ENCODE measurements at regions not wholly inside any gene's neighbourhood (a gene's known extent, or its start where the extent isn't known, plus 50 kb on each side); places are given as distances from the start of the nearest gene placed in this dataset.

DNA sequence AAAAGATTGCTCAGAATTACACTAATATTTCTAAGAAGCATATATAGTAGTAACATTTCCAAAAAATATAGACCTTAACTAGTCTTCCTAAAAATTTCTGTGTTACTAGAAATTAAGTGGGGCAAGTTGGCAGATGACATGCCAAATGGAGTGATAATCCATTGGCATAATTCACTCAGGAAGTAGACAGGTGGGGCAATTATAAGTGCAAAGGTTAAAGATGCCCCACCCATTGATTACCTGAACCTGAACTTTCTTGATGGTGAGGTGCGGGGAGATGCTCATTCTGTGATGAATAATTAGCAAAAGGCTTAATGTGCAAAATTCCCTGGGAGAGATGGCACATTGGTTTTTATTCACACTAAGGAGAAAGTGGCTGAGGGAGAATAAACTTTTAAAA lies 145.8 kb upstream of the RASGEF1B start:
- TF ChIP-seq, protein P1, sequence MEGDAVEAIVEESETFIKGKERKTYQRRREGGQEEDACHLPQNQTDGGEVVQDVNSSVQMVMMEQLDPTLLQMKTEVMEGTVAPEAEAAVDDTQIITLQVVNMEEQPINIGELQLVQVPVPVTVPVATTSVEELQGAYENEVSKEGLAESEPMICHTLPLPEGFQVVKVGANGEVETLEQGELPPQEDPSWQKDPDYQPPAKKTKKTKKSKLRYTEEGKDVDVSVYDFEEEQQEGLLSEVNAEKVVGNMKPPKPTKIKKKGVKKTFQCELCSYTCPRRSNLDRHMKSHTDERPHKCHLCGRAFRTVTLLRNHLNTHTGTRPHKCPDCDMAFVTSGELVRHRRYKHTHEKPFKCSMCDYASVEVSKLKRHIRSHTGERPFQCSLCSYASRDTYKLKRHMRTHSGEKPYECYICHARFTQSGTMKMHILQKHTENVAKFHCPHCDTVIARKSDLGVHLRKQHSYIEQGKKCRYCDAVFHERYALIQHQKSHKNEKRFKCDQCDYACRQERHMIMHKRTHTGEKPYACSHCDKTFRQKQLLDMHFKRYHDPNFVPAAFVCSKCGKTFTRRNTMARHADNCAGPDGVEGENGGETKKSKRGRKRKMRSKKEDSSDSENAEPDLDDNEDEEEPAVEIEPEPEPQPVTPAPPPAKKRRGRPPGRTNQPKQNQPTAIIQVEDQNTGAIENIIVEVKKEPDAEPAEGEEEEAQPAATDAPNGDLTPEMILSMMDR (IDR thresholded peaks at IDR 0.05): no peak

GRCh38 chr4:81611221-81611620 lies 139.5 kb upstream of the RASGEF1B start:
- TF ChIP-seq, protein P1 (IDR thresholded peaks at IDR 0.05): no peak

- TF ChIP-seq, protein P1 (IDR thresholded peaks at IDR 0.05): no peak
Measured at GRCh38 chr4:81609844-81610243, 138.1 kb upstream of the RASGEF1B start.

DNA sequence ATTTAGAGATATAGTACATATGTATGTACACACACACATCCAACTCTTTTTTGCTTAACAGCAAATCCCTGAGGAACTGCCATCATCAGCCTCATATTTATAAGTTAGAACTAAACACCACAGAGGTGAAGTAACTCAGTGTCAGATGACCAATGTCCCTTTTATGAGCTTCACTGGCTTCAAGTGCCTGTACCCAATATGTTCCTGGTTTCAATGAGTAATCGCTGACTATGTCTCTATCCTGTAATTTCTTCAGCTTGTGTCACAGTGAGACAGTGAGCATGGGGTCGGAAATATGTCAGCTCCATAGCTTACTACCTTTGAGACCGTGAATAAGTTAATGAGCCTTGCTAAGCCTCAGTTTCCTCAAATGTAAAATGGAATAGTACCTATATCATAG lies 136.2 kb upstream of the RASGEF1B start:
- TF ChIP-seq, protein P1 (IDR thresholded peaks at IDR 0.05): no peak

GRCh38 chr4:81606801-81607501 lies 135.2 kb upstream of the RASGEF1B start:
- TF ChIP-seq, protein P1 (IDR thresholded peaks at IDR 0.05): no peak

- TF ChIP-seq, protein P1 (IDR thresholded peaks at IDR 0.05): no peak
Measured at GRCh38 chr4:81606166-81606565, 134.5 kb upstream of the RASGEF1B start.

- TF ChIP-seq, protein P1 (IDR thresholded peaks at IDR 0.05): no peak
Measured at GRCh38 chr4:81605271-81605670, 133.6 kb upstream of the RASGEF1B start.
